Stimulated activated CD4-positive, alpha-beta T cell treated with anti-CD3 and anti-CD28 coated beads, Interleukin-2, amount 100 ng/mL, for 24 hours (primary cell): ENCODE measurements at regions not wholly inside any gene's neighbourhood (a gene's known extent, or its start where the extent isn't known, plus 50 kb on each side); places are given as distances from the start of the nearest gene placed in this dataset.

Experiments
- DNase-seq, 2 donors: peaks; one replicate each; pipeline ENCODE4 v3.0.0-alpha.2; 2020

- no peak for DNase-seq
Measured at GRCh38 chr5:154587123-154588026, 109.3 kb upstream of the HAND1 start.

- no peak for DNase-seq
Measured at GRCh38 chr5:154583671-154584177, 105.7 kb upstream of the HAND1 start.

- DNase-seq, result no peak
Measured at GRCh38 chr5:154580422-154580821, 102.4 kb upstream of the HAND1 start.

GRCh38 chr5:154577416-154577815 lies 99.4 kb upstream of the HAND1 start:
- DNase-seq, result no peak

- DNase-seq, result no peak
Measured at GRCh38 chr5:154576429-154576806, 98.4 kb upstream of the HAND1 start.

- DNase-seq, result no peak
Measured at GRCh38 chr5:154575546-154576428, 97.8 kb upstream of the HAND1 start.

- DNase-seq, result no peak
Measured at GRCh38 chr5:154573011-154573410, 95.0 kb upstream of the HAND1 start.

- no peak for DNase-seq
Measured at GRCh38 chr5:154571325-154572035, 93.5 kb upstream of the HAND1 start.

GRCh38 chr5:154570572-154571324 lies 92.7 kb upstream of the HAND1 start:
- no peak for DNase-seq

GRCh38 chr5:154568589-154568988 lies 90.6 kb upstream of the HAND1 start:
- DNase-seq, result no peak

GRCh38 chr5:154567155-154567554 lies 89.1 kb upstream of the HAND1 start:
- DNase-seq, result no peak

GRCh38 chr5:154566146-154566680 lies 88.2 kb upstream of the HAND1 start:
- DNase-seq, result no peak

GRCh38 chr5:154565123-154565522 lies 87.1 kb upstream of the HAND1 start:
- DNase-seq, result no peak

GRCh38 chr5:154562244-154562880 lies 84.3 kb upstream of the HAND1 start:
- no peak for DNase-seq

- DNase-seq, result no peak
Measured at GRCh38 chr5:154559398-154560276, 81.6 kb upstream of the HAND1 start.

- no peak for DNase-seq
Measured at GRCh38 chr5:154557548-154557947, 79.5 kb upstream of the HAND1 start.

GRCh38 chr5:154547551-154547950 lies 69.5 kb upstream of the HAND1 start:
- no peak for DNase-seq

- DNase-seq, result no peak
Measured at GRCh38 chr5:154546719-154547118, 68.7 kb upstream of the HAND1 start.

GRCh38 chr5:154544646-154545045 lies 66.6 kb upstream of the HAND1 start:
- DNase-seq, result no peak

GRCh38 chr5:154543380-154543779 lies 65.4 kb upstream of the HAND1 start:
- no peak for DNase-seq
